Liver (tissue), 8 donors: ENCODE measurements at regions not wholly inside any gene's neighbourhood (a gene's known extent, or its start where the extent isn't known, plus 50 kb on each side); places are given as distances from the start of the nearest gene placed in this dataset.

Experiments used
- DNase-seq: peaks from one replicate; pipeline ENCODE4 v3.0.0-alpha.2; 2017; ENCODE audit warnings: low spot score
- H3K27ac ChIP-seq, 2 donors: one replicate each; pipeline ENCODE4 v1.7.0; 2013; ENCODE audit warnings: inconsistent platforms in 2 of 2, low read length in 2 of 2, control low read depth in 1 of 2, low read depth in 1 of 2, mild to moderate bottlenecking in 1 of 2
- H3K27me3 ChIP-seq, 4 donors: one replicate each; pipeline versions ENCODE4 v1.6.1 to v1.7.0; 2013; ENCODE audit warnings: low read length in 3 of 4, inconsistent platforms in 1 of 4, mild to moderate bottlenecking in 1 of 4, moderate library complexity in 1 of 4; ENCODE audit not compliant: control insufficient read depth in 4 of 4, insufficient read depth in 4 of 4
- H3K36me3 ChIP-seq, 4 donors: one replicate each; pipeline versions ENCODE4 v1.6.1 to v1.7.0; 2013; ENCODE audit warnings: low read length in 3 of 4, mild to moderate bottlenecking in 3 of 4, low read depth in 1 of 4, moderate library complexity in 1 of 4; ENCODE audit not compliant: control insufficient read depth in 4 of 4, insufficient read depth in 3 of 4
- H3K4me1 ChIP-seq, 4 donors: one replicate each; pipeline versions ENCODE4 v1.6.1 to v1.7.0; 2013; ENCODE audit warnings: low read length in 3 of 4, mild to moderate bottlenecking in 3 of 4, moderate library complexity in 1 of 4; ENCODE audit not compliant: control insufficient read depth in 4 of 4, insufficient read depth in 4 of 4
- H3K4me3 ChIP-seq, 3 donors: one replicate each; pipeline versions ENCODE4 v1.6.1 to v1.7.0; 2013; ENCODE audit warnings: low read length in 3 of 3, control low read depth in 1 of 3, low read depth in 1 of 3, mild to moderate bottlenecking in 1 of 3
- H3K9ac ChIP-seq, 2 donors: one replicate each; pipeline ENCODE4 v1.7.0; 2013; ENCODE audit warnings: low read length in 2 of 2, mild to moderate bottlenecking in 2 of 2, moderate library complexity in 2 of 2, control low read depth in 1 of 2, low read depth in 1 of 2
- H3K9me3 ChIP-seq, 4 donors: one replicate each; pipeline versions ENCODE4 v1.6.1 to v1.7.0; 2013; ENCODE audit warnings: low read length in 3 of 4; ENCODE audit not compliant: control insufficient read depth in 4 of 4
- ATF3 ChIP-seq: IDR thresholded peaks from 2 replicates; pipeline ENCODE4 v1.6.1; 2016; ENCODE audit warnings: antibody characterized with exemption
- CTCF ChIP-seq: fragments of 150-350 bp; IDR thresholded peaks from 2 replicates; pipeline ENCODE4 v1.5.1; 2017; ENCODE audit warnings: improper control_type of control experiment, low read depth, low read length; ENCODE audit not compliant: missing input control
- EGR1 ChIP-seq, 2 donors: IDR thresholded peaks; 2 replicates each; pipeline ENCODE4 v1.6.1; 2016 to 2018; ENCODE audit warnings: antibody characterized with exemption in 2 of 2, low read depth in 2 of 2
- FOXA1 ChIP-seq: IDR thresholded peaks from 2 replicates; pipeline ENCODE4 v1.6.1; 2016; ENCODE audit warnings: antibody characterized with exemption
- GABPA ChIP-seq, 2 donors: IDR thresholded peaks in 1 of 2; conservative IDR thresholded peaks in 1 of 2; 2 replicates each; pipeline ENCODE4 v1.6.1; 2016; ENCODE audit warnings: antibody characterized with exemption in 2 of 2, mild to moderate bottlenecking in 1 of 2, moderate library complexity in 1 of 2
- MAX ChIP-seq: IDR thresholded peaks from 2 replicates; pipeline ENCODE4 v1.6.1; 2016; ENCODE audit warnings: antibody characterized with exemption
- NR2F2 ChIP-seq: IDR thresholded peaks from 2 replicates; pipeline ENCODE4 v1.6.1; 2016; ENCODE audit warnings: antibody characterized with exemption
- RAD21 ChIP-seq, 2 donors: IDR thresholded peaks; 2 replicates each; pipeline ENCODE4 v1.6.1; 2016; ENCODE audit warnings: antibody characterized with exemption in 2 of 2, mild to moderate bottlenecking in 2 of 2
- RXRA ChIP-seq, 2 donors: IDR thresholded peaks; 2 replicates each; pipeline ENCODE4 v1.6.1; 2017 to 2018; ENCODE audit warnings: antibody characterized with exemption in 2 of 2, mild to moderate bottlenecking in 1 of 2
- SP1 ChIP-seq: IDR thresholded peaks from 2 replicates; pipeline ENCODE4 v1.6.1; 2018; ENCODE audit warnings: antibody characterized with exemption, mild to moderate bottlenecking
- YY1 ChIP-seq: IDR thresholded peaks from 2 replicates; pipeline ENCODE4 v1.6.1; 2016; ENCODE audit warnings: antibody characterized with exemption, mild to moderate bottlenecking
- ZBTB33 ChIP-seq: IDR thresholded peaks from 2 replicates; pipeline ENCODE4 v1.6.1; 2016; ENCODE audit warnings: antibody characterized with exemption
- WGBS: extraction: QIAGEN DNeasy Blood & Tissue Kit; methylation state at CpG from one replicate; pipeline ENCODE4 v1.1.7; 2013; 5-methylcytosine and 5-hydroxymethylcytosine counted together
- donor health status: healthy.
- donor health status: healthy.
- donor health status: healthy.
- donor health status: healthy.
- donor health status: healthy.

GRCh38 chr5:89437450-89438435 is 554.8 kb upstream of the MEF2C start:
- Histone ChIP-seq H3K27ac (no peak overlapping the region), H3K4me3 (no peak overlapping the region), H3K27me3 (no peaks in the 10 kb centered on the region), H3K9ac (no peak overlapping the region), H3K9me3 (no peaks in the 10 kb centered on the region), H3K36me3 (no peaks in the 10 kb centered on the region), H3K4me1 (no peaks in the 10 kb centered on the region)
- DNase-seq, result no peak
- 54% methylated on average over 4 of the region's 4 CpGs for WGBS
- no peak for TF ChIP-seq SP1
- TF ChIP-seq RAD21 (IDR thresholded peaks at IDR 0.05), result no peak
- TF ChIP-seq MAX, result no peak
- TF ChIP-seq ZBTB33, result no peak
- TF ChIP-seq YY1, result no peak
- no peak for TF ChIP-seq ATF3

- no peaks in the 10 kb centered on the region for H3K36me3 ChIP-seq
- no peaks in the 10 kb centered on the region for H3K4me1 ChIP-seq
- TF ChIP-seq SP1, result no peak
- TF ChIP-seq RAD21 (IDR thresholded peaks at IDR 0.05), result no peak
- TF ChIP-seq RXRA (IDR thresholded peaks at IDR 0.05), result no peak
- no peak for TF ChIP-seq ATF3
- no peak for TF ChIP-seq NR2F2
- TF ChIP-seq GABPA (IDR thresholded peaks at IDR 0.05 in 1 of 2, conservative IDR thresholded peaks at IDR 0.05 in 1 of 2), result no peak
- TF ChIP-seq EGR1 (IDR thresholded peaks at IDR 0.05; ENCODE audit: low read depth in 2 of 2), result no peak
- no peak for TF ChIP-seq FOXA1
- TF ChIP-seq CTCF, result no peak
- no peak for DNase-seq
- no peaks in the 10 kb centered on the region for H3K9me3 ChIP-seq
- H3K9ac ChIP-seq, result no peak overlapping the region
- H3K27ac ChIP-seq, result no peak overlapping the region
- WGBS, result 67% methylated on average over 3 of the region's 3 CpGs
- H3K4me3 ChIP-seq, result no peak overlapping the region
- no peaks in the 10 kb centered on the region for H3K27me3 ChIP-seq
Observed at GRCh38 chr5:89436464-89436863, 553.5 kb upstream of the MEF2C start.
